GM18519 (cell line): ENCODE measurements at regions not wholly inside any gene's neighbourhood (a gene's known extent, or its start where the extent isn't known, plus 50 kb on each side); places are given as distances from the start of the nearest gene placed in this dataset.

ENCODE experiments used
- ATAC-seq: cut with Tn5 transposase; IDR thresholded peaks from one replicate; pipeline ENCODE4 v1.9.1; 2021; ENCODE audit warnings: mild to moderate bottlenecking, moderate library complexity; ENCODE audit not compliant: unreplicated experiment, low FRiP score

GRCh38 chr13:99620806-99621205 lies 119.5 kb downstream of the TM9SF2 start:
- ATAC-seq: no peak

DNA sequence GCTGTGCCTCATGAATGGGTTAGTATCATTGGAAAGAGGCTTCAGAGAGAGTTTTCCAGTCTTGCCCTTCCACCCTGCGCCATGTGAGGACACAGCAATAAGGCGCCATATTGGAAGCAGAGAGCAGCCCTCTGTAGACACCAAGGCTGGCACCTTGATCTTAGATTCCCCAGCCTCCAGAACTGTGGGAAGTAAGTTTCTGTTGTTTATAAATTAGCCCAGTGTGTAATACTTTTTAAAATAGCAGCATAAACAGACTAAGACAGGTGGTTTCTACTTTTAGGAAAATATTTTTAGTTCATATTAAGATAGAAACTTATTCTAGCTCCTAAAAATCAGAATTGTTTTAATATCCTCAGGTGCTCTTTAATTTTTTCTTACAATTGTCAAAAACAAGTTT lies 117.9 kb downstream of the TM9SF2 start:
- ATAC-seq: no peak

- ATAC-seq: peak; percentile 64
Measured at GRCh38 chr13:99617474-99618255, 116.4 kb downstream of the TM9SF2 start.

DNA sequence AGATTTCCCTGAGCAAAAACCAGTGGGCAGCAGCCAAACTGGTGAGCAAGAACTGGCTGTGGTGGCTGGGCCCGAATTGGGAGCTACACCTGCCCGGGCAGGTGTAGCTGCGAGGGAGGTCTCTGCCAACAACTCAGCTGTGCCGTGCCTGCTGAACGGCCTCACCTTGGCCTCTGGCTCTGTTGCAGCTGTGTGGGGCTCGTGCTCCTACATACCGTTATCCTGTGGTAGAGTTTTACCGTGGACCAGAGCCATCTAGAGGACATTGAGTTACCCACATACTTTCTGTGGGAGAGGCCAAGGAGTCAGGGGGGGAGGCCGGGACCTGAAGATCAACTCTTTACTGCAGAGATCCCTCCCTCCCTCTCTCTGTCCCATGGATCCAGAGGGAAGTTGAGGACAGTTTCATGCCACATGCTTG lies 113.2 kb downstream of the TM9SF2 start:
- ATAC-seq: peak; percentile 39
